K562 (cell line): ENCODE measurements at regions not wholly inside any gene's neighbourhood (a gene's known extent, or its start where the extent isn't known, plus 50 kb on each side); places are given as distances from the start of the nearest gene placed in this dataset.

Experiments
- CBX8 ChIP-seq: fragments of 200-600 bp; sonication (generic); IDR thresholded peaks from 2 replicates; pipeline ENCODE4 v1.6.1; 2012; ENCODE audit warnings: borderline replicate concordance, mixed run types, low read depth, mild to moderate bottlenecking, moderate library complexity, mixed read lengths, low read length, control low read depth, inconsistent platforms; ENCODE audit not compliant: poor library complexity, severe bottlenecking; ENCODE audit errors: extremely low read depth
- CC2D1A ChIP-seq: fragments of 450-650 bp; IDR thresholded peaks from 2 replicates; pipeline ENCODE4 v1.6.1; 2017; ENCODE audit warnings: mild to moderate bottlenecking
- DLX4 ChIP-seq: fragments of 250-450 bp; sonication (Bioruptor Pico); IDR thresholded peaks from 2 replicates; pipeline ENCODE4 v1.6.1; 2021; ENCODE audit warnings: mild to moderate bottlenecking
- EZH2 ChIP-seq: IDR thresholded peaks from 2 replicates; pipeline ENCODE4 v1.6.1; 2012; ENCODE audit warnings: low read depth, mild to moderate bottlenecking, inconsistent platforms, low read length, borderline replicate concordance
- FOXJ3 ChIP-seq: sonication (generic); formaldehyde crosslinking; IDR thresholded peaks from 2 replicates; pipeline ENCODE4 v1.4.0; 2020; ENCODE audit warnings: mild to moderate bottlenecking, missing genetic modification reagents
- JUNB ChIP-seq: fragments of 450-650 bp; formaldehyde crosslinking; conservative IDR thresholded peaks from 2 replicates; pipeline ENCODE4 v1.4.0; 2020; ENCODE audit warnings: mild to moderate bottlenecking
- POLR2AphosphoS5 ChIP-seq: IDR thresholded peaks from 2 replicates; pipeline ENCODE4 v1.6.1; 2011; ENCODE audit warnings: mild to moderate bottlenecking, low read depth, low read length, moderate library complexity; ENCODE audit not compliant: control insufficient read depth, insufficient read depth
- RBFOX2 ChIP-seq: fragments of 200-400 bp; formaldehyde crosslinking; IDR thresholded peaks from 2 replicates; pipeline ENCODE4 v1.6.1; 2017; ENCODE audit warnings: low read depth, mild to moderate bottlenecking, low read length, moderate library complexity
- RFX5 ChIP-seq: IDR thresholded peaks from 2 replicates; pipeline ENCODE4 v1.6.1; 2011; ENCODE audit warnings: low read depth, mild to moderate bottlenecking, improper control_type of control experiment, low read length
- SETDB1 ChIP-seq: IDR thresholded peaks from one replicate; pipeline ENCODE4 v1.6.1; 2012; ENCODE audit warnings: low read length, control low read depth, inconsistent platforms
- SRSF1 ChIP-seq: fragments of 200-400 bp; formaldehyde crosslinking; IDR thresholded peaks from 2 replicates; pipeline ENCODE4 v1.6.1; 2017; ENCODE audit warnings: mild to moderate bottlenecking, low read depth, low read length, moderate library complexity
- ZNF280A ChIP-seq: fragments of 450-650 bp; IDR thresholded peaks from 2 replicates; pipeline ENCODE4 v1.6.1; 2018; ENCODE audit warnings: mild to moderate bottlenecking, low read depth; ENCODE audit not compliant: partially characterized antibody
- TF ChIP-seq, protein P1 (sequence below), 2 experiments: fragments of 450-650 bp; conservative IDR thresholded peaks; 2 replicates each; pipeline ENCODE4 v1.6.1; 2017; ENCODE audit warnings: mild to moderate bottlenecking in 2 of 2, moderate library complexity in 2 of 2

- TF ChIP-seq DLX4 (CRISPR knock-in tag) (no peak), EZH2 (no peak), RFX5 (no peak), FOXJ3 (no peak), CBX8 (no peak), CC2D1A (no peak), JUNB (CRISPR knock-in tag) (no peak), SRSF1 (no peak), POLR2AphosphoS5 (no peak), SETDB1 (no peak), ZNF280A (no peak), RBFOX2 (no peak)
- TF ChIP-seq, protein P1, sequence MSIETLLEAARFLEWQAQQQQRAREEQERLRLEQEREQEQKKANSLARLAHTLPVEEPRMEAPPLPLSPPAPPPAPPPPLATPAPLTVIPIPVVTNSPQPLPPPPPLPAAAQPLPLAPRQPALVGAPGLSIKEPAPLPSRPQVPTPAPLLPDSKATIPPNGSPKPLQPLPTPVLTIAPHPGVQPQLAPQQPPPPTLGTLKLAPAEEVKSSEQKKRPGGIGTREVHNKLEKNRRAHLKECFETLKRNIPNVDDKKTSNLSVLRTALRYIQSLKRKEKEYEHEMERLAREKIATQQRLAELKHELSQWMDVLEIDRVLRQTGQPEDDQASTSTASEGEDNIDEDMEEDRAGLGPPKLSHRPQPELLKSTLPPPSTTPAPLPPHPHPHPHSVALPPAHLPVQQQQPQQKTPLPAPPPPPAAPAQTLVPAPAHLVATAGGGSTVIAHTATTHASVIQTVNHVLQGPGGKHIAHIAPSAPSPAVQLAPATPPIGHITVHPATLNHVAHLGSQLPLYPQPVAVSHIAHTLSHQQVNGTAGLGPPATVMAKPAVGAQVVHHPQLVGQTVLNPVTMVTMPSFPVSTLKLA (conservative IDR thresholded peaks at IDR 0.05): no peak
These were observed 103.2 kb upstream of the DAAM1 start for GRCh38 chr14:59085207-59085739.
